Neuronal stem cell (in vitro differentiated cells): ENCODE measurements at regions not wholly inside any gene's neighbourhood (a gene's known extent, or its start where the extent isn't known, plus 50 kb on each side); places are given as distances from the start of the nearest gene placed in this dataset.

ENCODE experiments used
- DNase-seq: peaks from one replicate; pipeline ENCODE4 v3.0.0-alpha.2; 2013; ENCODE audit warnings: low spot score
- H2AFZ ChIP-seq: one replicate; pipeline ENCODE4 v1.6.1; 2013; ENCODE audit warnings: mild to moderate bottlenecking, low read length, inconsistent platforms
- H2AK5ac ChIP-seq: 2 replicates; pipeline ENCODE4 v1.6.1; 2013; ENCODE audit warnings: low read depth, mild to moderate bottlenecking, inconsistent platforms, low read length, moderate library complexity, mixed read lengths
- H2BK120ac ChIP-seq: 2 replicates; pipeline ENCODE4 v1.6.1; 2013; ENCODE audit warnings: low read depth, mild to moderate bottlenecking, inconsistent platforms, low read length, moderate library complexity, mixed read lengths
- H2BK12ac ChIP-seq: one replicate; pipeline ENCODE4 v1.6.1; 2013; ENCODE audit warnings: low read length, inconsistent platforms
- H2BK15ac ChIP-seq: 2 replicates; pipeline ENCODE4 v1.6.1; 2013; ENCODE audit warnings: mild to moderate bottlenecking, low read length, inconsistent platforms, mixed read lengths
- H2BK5ac ChIP-seq: one replicate; pipeline ENCODE4 v1.6.1; 2013; ENCODE audit warnings: inconsistent platforms, mild to moderate bottlenecking, low read length, moderate library complexity
- H3K14ac ChIP-seq: one replicate; pipeline ENCODE4 v1.6.1; 2013; ENCODE audit warnings: low read length, inconsistent platforms
- H3K18ac ChIP-seq: 2 replicates; pipeline ENCODE4 v1.6.1; 2013; ENCODE audit warnings: low read length, inconsistent platforms
- H3K23ac ChIP-seq: 2 replicates; pipeline ENCODE4 v1.6.1; 2013; ENCODE audit warnings: low read depth, mild to moderate bottlenecking, mixed read lengths, low read length, inconsistent platforms; ENCODE audit not compliant: poor library complexity
- H3K27ac ChIP-seq: replicated peaks from 3 replicates; pipeline ENCODE4 v1.5.1; 2013; ENCODE audit warnings: low read length, inconsistent platforms
- H3K27me3 ChIP-seq, 3 experiments: 2 replicates each; pipeline ENCODE4 v1.6.1; 2013; ENCODE audit warnings: low read length in 3 of 3, mild to moderate bottlenecking in 2 of 3, inconsistent platforms in 1 of 3, low read depth in 1 of 3, mixed read lengths in 1 of 3, moderate library complexity in 1 of 3; ENCODE audit not compliant: control insufficient read depth in 3 of 3, insufficient read depth in 3 of 3
- H3K36me3 ChIP-seq, 2 donors: replicated peaks in 1 of 2; 2 replicates each; pipeline ENCODE4 v1.6.1; 2013; ENCODE audit warnings: low read length in 2 of 2; ENCODE audit not compliant: control insufficient read depth in 2 of 2, insufficient read depth in 2 of 2
- H3K4ac ChIP-seq: 2 replicates; pipeline ENCODE4 v1.6.1; 2013; ENCODE audit warnings: inconsistent platforms, mild to moderate bottlenecking, low read length, moderate library complexity
- H3K4me1 ChIP-seq, 2 donors: 1 replicate in 1 of 2; 2 replicates in 1 of 2; pipeline ENCODE4 v1.6.1; 2013; ENCODE audit warnings: low read length in 2 of 2, low read depth in 1 of 2; ENCODE audit not compliant: control insufficient read depth in 2 of 2, insufficient read depth in 1 of 2
- H3K4me2 ChIP-seq: one replicate; pipeline ENCODE4 v1.6.1; 2013; ENCODE audit warnings: mild to moderate bottlenecking, low read length, inconsistent platforms; ENCODE audit not compliant: insufficient read depth, poor library complexity, severe bottlenecking
- H3K4me3 ChIP-seq, 2 donors: 2 replicates each; pipeline ENCODE4 v1.5.1; 2013; ENCODE audit warnings: low read length in 2 of 2, mild to moderate bottlenecking in 2 of 2, inconsistent platforms in 1 of 2, moderate library complexity in 1 of 2
- H3K79me1 ChIP-seq: one replicate; pipeline ENCODE4 v1.6.1; 2013; ENCODE audit warnings: low read depth, mild to moderate bottlenecking, inconsistent platforms, low read length, moderate library complexity
- H3K9ac ChIP-seq: one replicate; pipeline ENCODE4 v1.6.1; 2013; ENCODE audit warnings: mild to moderate bottlenecking, low read depth, low read length, inconsistent platforms; ENCODE audit not compliant: poor library complexity
- H3K9me3 ChIP-seq, 2 donors: replicated peaks in 1 of 2; 2 replicates each; pipeline versions ENCODE3 to v1.6.1; 2013; ENCODE audit warnings: low read length in 2 of 2, mild to moderate bottlenecking in 2 of 2, inconsistent platforms in 1 of 2, low read depth in 1 of 2, mixed read lengths in 1 of 2, moderate library complexity in 1 of 2; ENCODE audit not compliant: control insufficient read depth in 2 of 2, insufficient read depth in 1 of 2
- H4K8ac ChIP-seq: one replicate; pipeline ENCODE4 v1.6.1; 2013; ENCODE audit warnings: low read depth, mild to moderate bottlenecking, inconsistent platforms, low read length, moderate library complexity
- H4K91ac ChIP-seq: one replicate; pipeline ENCODE4 v1.6.1; 2013; ENCODE audit warnings: low read length, low read depth, mild to moderate bottlenecking, inconsistent platforms; ENCODE audit not compliant: poor library complexity
- WGBS, 2 donors: extraction: QIAGEN DNeasy Blood & Tissue Kit; methylation state at CpG; one replicate each; pipeline ENCODE4 v1.1.7; 2013; ENCODE audit warnings: missing lambda C conversion rate in 2 of 2, mixed read lengths in 1 of 2; ENCODE audit not compliant: insufficient read length in 2 of 2, insufficient replicate concordance in 1 of 2; ENCODE audit errors: extremely low coverage in 2 of 2; 5-methylcytosine and 5-hydroxymethylcytosine counted together

GRCh38 chr6:44656691-44657090, 269.2 kb downstream of the CDC5L start:
- WGBS, 2 donors, result no CpG with 5 or more reads among the region's 6 CpGs
- H3K4me2 ChIP-seq, result no peak overlapping the region
- H4K91ac ChIP-seq, result no peak overlapping the region
- no peak overlapping the region for H2BK15ac ChIP-seq
- H3K14ac ChIP-seq, result no peak overlapping the region
- no peaks in the 10 kb centered on the region for H3K36me3 ChIP-seq
- H3K4ac ChIP-seq, result no peak overlapping the region
- H3K9me3 ChIP-seq, result no peaks in the 10 kb centered on the region
- no peak overlapping the region for H3K27ac ChIP-seq
- no peak overlapping the region for H2BK5ac ChIP-seq
- H3K18ac ChIP-seq, result no peak overlapping the region
- H4K8ac ChIP-seq, result no peak overlapping the region
- no peak overlapping the region for H2AK5ac ChIP-seq
- no peak overlapping the region for H3K9ac ChIP-seq
- DNase-seq, result no peak
- H3K79me1 ChIP-seq, result peaks cover 2% of the 10 kb centered on the region
- no peaks in the 10 kb centered on the region for H3K27me3 ChIP-seq
- peaks cover 10 to 18% of the 10 kb centered on the region in 2 donors for H3K4me1 ChIP-seq
- H3K4me3 ChIP-seq, result no peak overlapping the region
- H2AFZ ChIP-seq, result no peak overlapping the region
- H2BK120ac ChIP-seq, result no peak overlapping the region
- H3K23ac ChIP-seq, result no peak overlapping the region
- no peak overlapping the region for H2BK12ac ChIP-seq

GRCh38 chr6:44657206-44657819, 269.8 kb downstream of the CDC5L start:
- Histone ChIP-seq H2AK5ac (no peak overlapping the region), H2BK12ac (no peak overlapping the region), H3K4me1 (peaks cover 14 to 24% of the 10 kb centered on the region in 2 donors), H3K9me3 (no peaks in the 10 kb centered on the region), H3K4me2 (no peak overlapping the region), H3K36me3 (no peaks in the 10 kb centered on the region), H2BK120ac (no peak overlapping the region), H3K23ac (no peak overlapping the region), H3K14ac (no peak overlapping the region), H2BK15ac (peak overlapping the region; percentile 0), H2BK5ac (no peak overlapping the region), H4K8ac (no peak overlapping the region), H3K27ac (no peak overlapping the region), H3K4me3 (no peak overlapping the region), H2AFZ (no peak overlapping the region), H3K4ac (no peak overlapping the region), H3K79me1 (peaks cover 2% of the 10 kb centered on the region), H3K27me3 (no peaks in the 10 kb centered on the region), H4K91ac (no peak overlapping the region), H3K18ac (peak overlapping the region; percentile 33), H3K9ac (peak overlapping the region; percentile 7)
- WGBS, 2 donors, result no CpG with 5 or more reads among the region's 10 CpGs
- DNase-seq, result no peak

- Histone ChIP-seq H3K4ac (no peak overlapping the region), H4K8ac (no peak overlapping the region), H3K9me3 (no peaks in the 10 kb centered on the region), H3K79me1 (no peaks in the 10 kb centered on the region), H3K27me3 (no peaks in the 10 kb centered on the region), H3K18ac (no peak overlapping the region), H3K27ac (no peak overlapping the region), H2AFZ (no peak overlapping the region), H3K36me3 (no peaks in the 10 kb centered on the region), H2BK120ac (no peak overlapping the region), H2AK5ac (no peak overlapping the region), H3K4me2 (no peak overlapping the region), H3K4me3 (no peak overlapping the region), H3K14ac (no peak overlapping the region), H3K9ac (no peak overlapping the region), H3K23ac (no peak overlapping the region), H2BK5ac (no peak overlapping the region), H3K4me1 (peaks cover 22 to 33% of the 10 kb centered on the region in 2 donors), H2BK15ac (no peak overlapping the region), H4K91ac (no peak overlapping the region), H2BK12ac (no peak overlapping the region)
- no peak for DNase-seq
Measured at GRCh38 chr6:44658571-44658970, 271.1 kb downstream of the CDC5L start.

GRCh38 chr6:44659726-44660125, 272.2 kb downstream of the CDC5L start:
- Histone ChIP-seq H3K18ac (peak overlapping the region; percentile 20), H2AFZ (no peak overlapping the region), H3K4me3 (no peak overlapping the region), H3K9me3 (no peaks in the 10 kb centered on the region), H3K23ac (no peak overlapping the region), H3K4me2 (no peak overlapping the region), H2BK120ac (no peak overlapping the region), H3K36me3 (no peaks in the 10 kb centered on the region), H4K91ac (no peak overlapping the region), H3K27me3 (no peaks in the 10 kb centered on the region), H2BK15ac (no peak overlapping the region), H3K14ac (no peak overlapping the region), H3K79me1 (no peaks in the 10 kb centered on the region), H2AK5ac (no peak overlapping the region), H3K4me1 (peaks cover 26 to 44% of the 10 kb centered on the region in 2 donors), H2BK5ac (no peak overlapping the region), H3K27ac (no peak overlapping the region), H3K4ac (no peak overlapping the region), H2BK12ac (no peak overlapping the region), H4K8ac (no peak overlapping the region), H3K9ac (no peak overlapping the region)
- WGBS, 2 donors, result no CpG with 5 or more reads among the region's 5 CpGs
- no peak for DNase-seq
